Nephron progenitor cell (in vitro differentiated cells): ENCODE measurements at regions not wholly inside any gene's neighbourhood (a gene's known extent, or its start where the extent isn't known, plus 50 kb on each side); places are given as distances from the start of the nearest gene placed in this dataset.
"Not testable (repeated sequence)": the region's sequence is repeated elsewhere in the genome, so short reads cannot be mapped to it uniquely, and the experiment has no call there.

Experiments
- DNase-seq: peaks from one replicate; pipeline ENCODE4 v3.0.0; 2021
- H3K27ac Mint-ChIP-seq: 2 replicates; pipeline ENCODE4 v1.8.0; 2021; ENCODE audit warnings: mild to moderate bottlenecking, moderate library complexity, mixed read lengths
- H3K27me3 Mint-ChIP-seq: 2 replicates; pipeline ENCODE4 v1.8.0; 2021; ENCODE audit warnings: mild to moderate bottlenecking, low read depth, mixed read lengths; ENCODE audit not compliant: poor library complexity
- H3K36me3 Mint-ChIP-seq: 2 replicates; pipeline ENCODE4 v1.8.0; 2021; ENCODE audit warnings: low read depth, mixed read lengths
- H3K4me1 Mint-ChIP-seq: 2 replicates; pipeline ENCODE4 v1.8.0; 2021; ENCODE audit warnings: mixed read lengths
- H3K4me3 Mint-ChIP-seq: 2 replicates; pipeline ENCODE4 v1.8.0; 2021; ENCODE audit warnings: mild to moderate bottlenecking, moderate library complexity, mixed read lengths
- H3K9me3 Mint-ChIP-seq: 2 replicates; pipeline ENCODE4 v1.8.0; 2021; ENCODE audit warnings: mild to moderate bottlenecking, moderate library complexity, mixed read lengths
- TF ChIP-seq, protein P1 (sequence below): fragments of 200-600 bp; sonication (generic); IDR thresholded peaks from 2 replicates; pipeline ENCODE4 v1.5.0; 2021; ENCODE audit warnings: antibody characterized with exemption

DNA sequence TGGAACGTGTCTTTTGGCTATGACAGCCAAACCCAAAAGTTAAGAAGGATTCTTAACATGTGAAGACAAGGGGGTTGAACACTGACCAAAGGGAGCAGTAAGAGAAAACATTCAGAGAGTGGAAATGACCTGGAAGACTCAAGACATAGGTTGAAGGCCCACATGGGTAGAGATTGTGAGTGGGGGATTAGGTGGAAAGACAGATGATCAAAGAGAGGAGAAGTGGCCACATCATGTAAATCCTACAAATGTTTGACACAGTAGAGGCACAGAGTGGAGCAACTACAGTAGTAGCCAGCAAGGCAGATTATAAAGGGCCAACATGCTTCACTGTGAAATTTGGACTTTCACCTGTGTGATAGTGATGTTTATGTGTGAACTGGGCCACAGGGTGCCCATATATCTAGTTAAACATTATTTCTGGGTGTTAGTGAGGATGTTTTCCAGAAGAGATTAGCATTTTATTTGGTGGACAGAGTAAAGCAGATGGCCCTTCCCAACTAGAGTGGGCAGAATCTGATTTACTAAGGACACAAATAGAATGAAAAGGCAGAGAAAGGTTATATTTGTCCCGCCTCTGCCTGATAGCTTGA lies 559.3 kb downstream of the RAB28 start:
- TF ChIP-seq, protein P1, sequence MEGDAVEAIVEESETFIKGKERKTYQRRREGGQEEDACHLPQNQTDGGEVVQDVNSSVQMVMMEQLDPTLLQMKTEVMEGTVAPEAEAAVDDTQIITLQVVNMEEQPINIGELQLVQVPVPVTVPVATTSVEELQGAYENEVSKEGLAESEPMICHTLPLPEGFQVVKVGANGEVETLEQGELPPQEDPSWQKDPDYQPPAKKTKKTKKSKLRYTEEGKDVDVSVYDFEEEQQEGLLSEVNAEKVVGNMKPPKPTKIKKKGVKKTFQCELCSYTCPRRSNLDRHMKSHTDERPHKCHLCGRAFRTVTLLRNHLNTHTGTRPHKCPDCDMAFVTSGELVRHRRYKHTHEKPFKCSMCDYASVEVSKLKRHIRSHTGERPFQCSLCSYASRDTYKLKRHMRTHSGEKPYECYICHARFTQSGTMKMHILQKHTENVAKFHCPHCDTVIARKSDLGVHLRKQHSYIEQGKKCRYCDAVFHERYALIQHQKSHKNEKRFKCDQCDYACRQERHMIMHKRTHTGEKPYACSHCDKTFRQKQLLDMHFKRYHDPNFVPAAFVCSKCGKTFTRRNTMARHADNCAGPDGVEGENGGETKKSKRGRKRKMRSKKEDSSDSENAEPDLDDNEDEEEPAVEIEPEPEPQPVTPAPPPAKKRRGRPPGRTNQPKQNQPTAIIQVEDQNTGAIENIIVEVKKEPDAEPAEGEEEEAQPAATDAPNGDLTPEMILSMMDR: no peak
- no peak overlapping the region for H3K4me3 Mint-ChIP-seq

DNA sequence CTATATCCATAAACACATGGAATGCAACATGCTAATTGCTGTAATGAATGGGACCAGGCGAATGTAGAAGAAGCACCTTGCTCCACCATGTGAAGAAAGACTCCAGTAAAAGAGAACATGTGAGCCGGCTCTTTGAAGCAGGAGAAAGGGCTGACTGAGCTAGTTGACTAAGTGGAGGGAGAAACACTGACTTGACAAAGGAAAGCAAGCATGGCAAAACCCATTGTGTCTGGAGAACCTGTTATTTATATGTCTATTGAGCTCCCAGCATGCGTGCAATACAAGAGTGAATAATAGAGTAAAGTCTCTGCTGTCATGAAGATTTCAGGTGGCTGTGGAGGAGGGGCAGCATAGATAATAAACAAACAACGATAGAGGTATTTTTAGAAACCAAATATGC lies 559.9 kb downstream of the RAB28 start:
- H3K27me3 Mint-ChIP-seq: peaks cover 2% of the 10 kb centered on the region
- no peaks in the 10 kb centered on the region for H3K36me3 Mint-ChIP-seq
- no peak overlapping the region for H3K27ac Mint-ChIP-seq
- no peak for DNase-seq
- peaks cover 16% of the 10 kb centered on the region for H3K4me1 Mint-ChIP-seq
- no peak overlapping the region for H3K4me3 Mint-ChIP-seq
- peaks cover 6% of the 10 kb centered on the region for H3K9me3 Mint-ChIP-seq
- TF ChIP-seq, protein P1: no peak

More for the DNA sequence above, 559.3 kb downstream of the RAB28 start:
- H3K27me3 Mint-ChIP-seq: peaks cover 2% of the 10 kb centered on the region
- H3K36me3 Mint-ChIP-seq: peaks cover 5% of the 10 kb centered on the region
- peaks cover 10% of the 10 kb centered on the region for H3K9me3 Mint-ChIP-seq
- no peak for DNase-seq
- no peak overlapping the region for H3K27ac Mint-ChIP-seq
- H3K4me1 Mint-ChIP-seq: peaks cover 16% of the 10 kb centered on the region

DNA sequence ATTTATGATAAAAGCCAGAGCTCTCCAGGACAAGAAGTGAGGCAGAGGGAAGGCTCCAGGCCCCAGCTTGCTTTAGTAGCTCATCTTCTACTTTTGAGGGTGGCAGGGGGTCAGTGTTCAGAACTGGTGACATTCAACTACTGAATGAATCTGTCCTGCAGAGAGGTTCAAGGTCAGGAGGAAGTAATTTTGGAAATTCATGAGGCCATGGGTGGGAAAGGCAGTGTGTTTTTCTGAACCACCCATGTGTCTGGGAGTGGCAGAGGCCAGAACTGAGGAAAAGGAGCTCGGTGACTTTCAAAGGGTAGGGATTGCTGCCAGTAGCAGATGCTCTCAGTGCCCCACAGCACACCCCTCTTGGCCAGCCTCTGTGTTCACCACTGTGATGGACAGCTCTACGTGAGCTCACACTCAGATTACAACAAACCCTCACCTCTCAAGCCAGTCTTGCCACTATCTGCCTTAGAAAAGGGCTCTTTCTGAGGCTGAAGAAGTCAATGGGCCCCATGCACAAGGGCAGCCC lies 571.2 kb downstream of the RAB28 start:
- H3K27me3 Mint-ChIP-seq: no peaks in the 10 kb centered on the region
- no peak overlapping the region for H3K4me3 Mint-ChIP-seq
- H3K27ac Mint-ChIP-seq: no peak overlapping the region
- DNase-seq: no peak
- TF ChIP-seq, protein P1: no peak
- peaks cover 5% of the 10 kb centered on the region for H3K36me3 Mint-ChIP-seq
- peaks cover 28% of the 10 kb centered on the region for H3K9me3 Mint-ChIP-seq
- peaks cover 12% of the 10 kb centered on the region for H3K4me1 Mint-ChIP-seq

DNA sequence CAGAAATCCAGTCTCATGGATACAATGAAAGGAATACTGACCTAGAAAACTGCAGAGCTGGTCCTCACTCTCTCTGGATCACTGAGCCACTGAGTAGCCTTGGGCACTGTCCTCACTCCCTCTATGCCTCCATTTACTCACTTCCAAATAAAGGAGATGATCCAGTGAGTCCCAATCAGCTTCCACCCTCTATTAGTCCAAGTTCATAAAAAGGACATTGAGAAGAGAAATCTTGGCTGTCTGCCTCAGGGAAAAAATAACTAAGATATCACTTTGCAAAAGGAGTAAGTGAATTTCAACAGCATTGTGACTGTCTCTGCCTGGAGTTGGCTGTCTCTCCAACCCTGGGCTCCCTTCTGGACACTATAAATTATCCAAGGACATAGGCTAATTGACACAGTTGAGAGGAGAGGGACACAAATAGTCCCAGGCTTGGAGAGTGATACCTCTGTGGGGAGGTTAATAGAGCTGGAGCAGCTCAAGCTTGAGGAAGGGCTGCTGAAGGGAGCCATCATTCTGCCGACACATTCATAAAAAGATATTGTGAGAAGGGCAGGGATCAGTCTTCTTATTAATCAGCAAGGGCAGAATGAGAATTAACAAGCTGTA lies 572.3 kb downstream of the RAB28 start:
- Mint-ChIP-seq H3K4me3 (no peak overlapping the region), H3K36me3 (peaks cover 5% of the 10 kb centered on the region), H3K27me3 (no peaks in the 10 kb centered on the region), H3K4me1 (peaks cover 12% of the 10 kb centered on the region), H3K27ac (peak overlapping the region; percentile 10), H3K9me3 (peaks cover 28% of the 10 kb centered on the region)
- TF ChIP-seq, protein P1: no peak
- no peak for DNase-seq

DNA sequence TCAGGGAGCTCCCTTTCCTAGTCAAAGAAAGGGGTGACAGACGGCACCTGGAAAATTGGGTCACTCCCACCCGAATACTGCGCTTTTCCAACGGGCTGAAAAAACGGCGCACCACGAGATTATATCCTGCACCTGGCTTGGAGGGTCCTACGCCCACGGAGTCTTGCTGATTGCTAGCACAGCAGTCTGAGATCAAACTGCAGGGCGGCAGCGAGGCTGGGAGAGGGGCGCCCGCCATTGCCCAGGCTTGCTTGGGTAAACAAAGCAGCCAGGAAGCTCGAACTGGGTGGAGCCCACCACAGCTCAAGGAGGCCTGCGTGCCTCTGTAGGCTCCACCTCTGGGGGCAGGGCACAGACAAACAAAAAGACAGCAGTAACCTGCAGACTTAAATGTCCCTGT lies 580.5 kb downstream of the RAB28 start:
- H3K27me3 Mint-ChIP-seq, H3K4me1 Mint-ChIP-seq, H3K4me3 Mint-ChIP-seq, DNase-seq, H3K36me3 Mint-ChIP-seq, H3K27ac Mint-ChIP-seq: not testable (repeated sequence)
- peaks cover 12% of the 10 kb centered on the region for H3K9me3 Mint-ChIP-seq

DNA sequence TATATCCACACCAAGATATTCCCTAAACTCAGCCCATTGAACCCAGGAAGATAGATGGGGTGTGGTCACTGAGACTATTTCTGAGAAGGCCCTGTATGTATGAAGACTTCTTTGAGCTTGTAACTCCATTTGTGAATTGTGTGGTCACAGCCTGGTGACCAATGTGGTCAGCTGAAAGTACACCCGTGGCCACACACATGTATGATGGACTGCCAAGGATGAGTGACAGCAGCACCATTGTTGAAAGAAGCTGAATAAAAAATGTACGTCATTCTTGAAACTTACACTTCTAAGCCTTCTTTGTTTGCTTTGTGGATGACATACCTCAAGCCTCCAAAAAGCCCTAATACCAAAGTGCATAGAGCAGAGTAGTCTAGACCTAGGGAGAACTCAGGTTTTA lies 581.4 kb downstream of the RAB28 start:
- no peak overlapping the region for H3K4me3 Mint-ChIP-seq
- DNase-seq: no peak
- no peak overlapping the region for H3K27ac Mint-ChIP-seq
- no peaks in the 10 kb centered on the region for H3K36me3 Mint-ChIP-seq
- H3K27me3 Mint-ChIP-seq: peaks cover 5% of the 10 kb centered on the region
- no peaks in the 10 kb centered on the region for H3K4me1 Mint-ChIP-seq
- peaks cover 12% of the 10 kb centered on the region for H3K9me3 Mint-ChIP-seq
- TF ChIP-seq, protein P1: no peak
